PC-9 (cell line): ENCODE measurements at regions not wholly inside any gene's neighbourhood (a gene's known extent, or its start where the extent isn't known, plus 50 kb on each side); places are given as distances from the start of the nearest gene placed in this dataset.

Source experiments
- EZH2 ChIP-seq: fragments of 200-600 bp; sonication (generic); IDR thresholded peaks from 2 replicates; pipeline ENCODE4 v1.8.0; 2017; ENCODE audit warnings: antibody characterized with exemption, low read depth
- TF ChIP-seq, protein P1 (sequence below): fragments of 200-600 bp; sonication (generic); conservative IDR thresholded peaks from 2 replicates; pipeline ENCODE4 v1.6.1; 2017; ENCODE audit warnings: mixed run types, antibody characterized with exemption, mild to moderate bottlenecking, moderate library complexity

DNA sequence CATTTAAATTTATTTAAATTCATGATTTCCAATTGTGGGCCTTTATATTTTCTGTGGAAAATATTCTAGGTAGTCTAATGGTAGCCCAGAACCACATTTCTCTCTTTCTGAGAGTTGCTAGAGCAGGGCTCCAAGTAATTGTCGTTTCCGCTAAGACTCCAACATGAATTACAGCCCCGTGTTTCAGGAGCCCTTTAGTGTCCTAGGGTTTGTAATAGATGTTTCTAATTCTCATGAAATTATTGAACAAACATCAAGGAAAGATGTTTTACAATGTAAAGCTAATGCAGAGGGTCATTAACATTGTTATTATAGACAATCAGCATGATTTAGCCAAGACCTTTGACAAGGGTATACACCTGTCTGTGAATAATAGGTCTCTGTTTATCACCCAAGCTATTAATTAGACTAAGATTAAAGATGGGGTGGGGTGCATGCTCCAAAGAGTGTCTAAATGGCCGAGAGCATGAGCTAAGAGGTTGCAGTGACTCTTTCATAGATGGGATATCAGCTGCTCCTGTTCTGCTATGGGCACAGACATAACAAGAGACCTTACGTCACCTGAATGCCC is 81.8 kb upstream of the NTM start:
- TF ChIP-seq, protein P1, sequence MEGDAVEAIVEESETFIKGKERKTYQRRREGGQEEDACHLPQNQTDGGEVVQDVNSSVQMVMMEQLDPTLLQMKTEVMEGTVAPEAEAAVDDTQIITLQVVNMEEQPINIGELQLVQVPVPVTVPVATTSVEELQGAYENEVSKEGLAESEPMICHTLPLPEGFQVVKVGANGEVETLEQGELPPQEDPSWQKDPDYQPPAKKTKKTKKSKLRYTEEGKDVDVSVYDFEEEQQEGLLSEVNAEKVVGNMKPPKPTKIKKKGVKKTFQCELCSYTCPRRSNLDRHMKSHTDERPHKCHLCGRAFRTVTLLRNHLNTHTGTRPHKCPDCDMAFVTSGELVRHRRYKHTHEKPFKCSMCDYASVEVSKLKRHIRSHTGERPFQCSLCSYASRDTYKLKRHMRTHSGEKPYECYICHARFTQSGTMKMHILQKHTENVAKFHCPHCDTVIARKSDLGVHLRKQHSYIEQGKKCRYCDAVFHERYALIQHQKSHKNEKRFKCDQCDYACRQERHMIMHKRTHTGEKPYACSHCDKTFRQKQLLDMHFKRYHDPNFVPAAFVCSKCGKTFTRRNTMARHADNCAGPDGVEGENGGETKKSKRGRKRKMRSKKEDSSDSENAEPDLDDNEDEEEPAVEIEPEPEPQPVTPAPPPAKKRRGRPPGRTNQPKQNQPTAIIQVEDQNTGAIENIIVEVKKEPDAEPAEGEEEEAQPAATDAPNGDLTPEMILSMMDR, result no peak
- TF ChIP-seq EZH2, result no peak
